ENCODE measurements at regions not wholly inside any gene's neighbourhood (a gene's known extent, or its start where the extent isn't known, plus 50 kb on each side); places are given as distances from the start of the nearest gene placed in this dataset.

- DNase-seq (ENCODE audit: low read depth, low spot score) = no peak
- H3K4me3 ChIP-seq (ENCODE audit: low read length) = no peak overlapping the region
These were observed 747.9 kb upstream of the CCDC54 start for GRCh38 chr3:106629215-106629832.

GRCh38 chr3:106631373-106632108, 745.7 kb upstream of the CCDC54 start:
- no peak overlapping the region for H3K4me3 ChIP-seq (ENCODE audit: low read length)
- no peak for DNase-seq (ENCODE audit: low read depth, low spot score)

GRCh38 chr3:106635271-106635670, 742.0 kb upstream of the CCDC54 start:
- no peak for DNase-seq (ENCODE audit: low read depth, low spot score)
- no peak overlapping the region for H3K4me3 ChIP-seq (ENCODE audit: low read length)

GRCh38 chr3:106635826-106636225, 741.4 kb upstream of the CCDC54 start:
- no peak for DNase-seq (ENCODE audit: low read depth, low spot score)
- no peak overlapping the region for H3K4me3 ChIP-seq (ENCODE audit: low read length)

- DNase-seq (ENCODE audit: low read depth, low spot score) = no peak
- no peak overlapping the region for H3K4me3 ChIP-seq (ENCODE audit: low read length)
These were observed 736.9 kb upstream of the CCDC54 start for GRCh38 chr3:106640353-106640752.

- H3K4me3 ChIP-seq (ENCODE audit: low read length) = no peak overlapping the region
- DNase-seq (ENCODE audit: low read depth, low spot score) = no peak
These were observed 735.1 kb upstream of the CCDC54 start for GRCh38 chr3:106642161-106642560.

- H3K4me3 ChIP-seq (ENCODE audit: low read length) = no peak overlapping the region
- no peak for DNase-seq (ENCODE audit: low read depth, low spot score)
These were observed 733.5 kb upstream of the CCDC54 start for GRCh38 chr3:106643684-106644161.

GRCh38 chr3:106673926-106674569, 703.2 kb upstream of the CCDC54 start:
- no peak for DNase-seq (ENCODE audit: low read depth, low spot score)

GRCh38 chr3:106675451-106675850, 701.8 kb upstream of the CCDC54 start:
- no peak overlapping the region for H3K4me3 ChIP-seq (ENCODE audit: low read length)
- DNase-seq (ENCODE audit: low read depth, low spot score) = no peak

More at GRCh38 chr3:106673926-106674569, 703.2 kb upstream of the CCDC54 start:
- H3K4me3 ChIP-seq (ENCODE audit: low read length) = no peak overlapping the region

GRCh38 chr3:106678657-106679390, 698.4 kb upstream of the CCDC54 start:
- H3K4me3 ChIP-seq (ENCODE audit: low read length) = no peak overlapping the region
- no peak for DNase-seq (ENCODE audit: low read depth, low spot score)

- DNase-seq (ENCODE audit: low read depth, low spot score) = no peak
- no peak overlapping the region for H3K4me3 ChIP-seq (ENCODE audit: low read length)
These were observed 693.2 kb upstream of the CCDC54 start for GRCh38 chr3:106683953-106684620.

GRCh38 chr3:106685745-106686144, 691.5 kb upstream of the CCDC54 start:
- no peak for DNase-seq (ENCODE audit: low read depth, low spot score)
- H3K4me3 ChIP-seq (ENCODE audit: low read length) = no peak overlapping the region

- DNase-seq (ENCODE audit: low read depth, low spot score) = no peak
- H3K4me3 ChIP-seq (ENCODE audit: low read length) = no peak overlapping the region
These were observed 689.3 kb upstream of the CCDC54 start for GRCh38 chr3:106687905-106688304.

GRCh38 chr3:106688464-106688863, 688.8 kb upstream of the CCDC54 start:
- H3K4me3 ChIP-seq (ENCODE audit: low read length) = no peak overlapping the region
- DNase-seq (ENCODE audit: low read depth, low spot score) = no peak

GRCh38 chr3:106691476-106691875, 685.8 kb upstream of the CCDC54 start:
- no peak for DNase-seq (ENCODE audit: low read depth, low spot score)
- H3K4me3 ChIP-seq (ENCODE audit: low read length) = no peak overlapping the region

GRCh38 chr3:106692624-106693023, 684.6 kb upstream of the CCDC54 start:
- H3K4me3 ChIP-seq (ENCODE audit: low read length) = no peak overlapping the region
- no peak for DNase-seq (ENCODE audit: low read depth, low spot score)

GRCh38 chr3:106699122-106699521, 678.1 kb upstream of the CCDC54 start:
- DNase-seq (ENCODE audit: low read depth, low spot score) = no peak
- no peak overlapping the region for H3K4me3 ChIP-seq (ENCODE audit: low read length)

GRCh38 chr3:106700981-106701380, 676.3 kb upstream of the CCDC54 start:
- DNase-seq (ENCODE audit: low read depth, low spot score) = no peak

GRCh38 chr3:106703524-106703923, 673.7 kb upstream of the CCDC54 start:
- DNase-seq (ENCODE audit: low read depth, low spot score) = no peak
- H3K4me3 ChIP-seq (ENCODE audit: low read length) = no peak overlapping the region

More at GRCh38 chr3:106700981-106701380, 676.3 kb upstream of the CCDC54 start:
- H3K4me3 ChIP-seq (ENCODE audit: low read length) = no peak overlapping the region
